GM18517 (cell line): ENCODE measurements at regions not wholly inside any gene's neighbourhood (a gene's known extent, or its start where the extent isn't known, plus 50 kb on each side); places are given as distances from the start of the nearest gene placed in this dataset.

Experiments used
- ATAC-seq: cut with Tn5 transposase; IDR thresholded peaks from one replicate; pipeline ENCODE4 v1.9.1; 2021; ENCODE audit warnings: mild to moderate bottlenecking, moderate library complexity; ENCODE audit not compliant: unreplicated experiment

DNA sequence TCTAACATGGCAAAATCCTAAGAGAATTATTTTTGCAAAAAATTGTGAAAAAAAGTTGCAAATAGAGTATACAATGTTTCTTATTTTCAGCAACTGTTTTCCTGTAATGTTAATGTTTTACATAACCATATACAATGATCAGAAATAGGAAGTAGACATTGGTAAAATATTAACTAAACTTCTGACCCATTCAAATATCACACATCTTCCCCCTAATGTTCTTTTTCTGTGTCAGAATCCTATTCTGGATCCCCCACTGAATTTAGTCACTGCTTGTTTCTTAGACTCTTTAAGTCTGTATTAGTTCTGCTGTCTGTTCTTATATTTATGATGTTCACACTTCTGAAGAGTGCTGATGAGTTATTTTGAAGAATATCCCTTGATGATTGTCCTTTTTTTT lies 62.0 kb downstream of the HFE start:
- ATAC-seq, result no peak

DNA sequence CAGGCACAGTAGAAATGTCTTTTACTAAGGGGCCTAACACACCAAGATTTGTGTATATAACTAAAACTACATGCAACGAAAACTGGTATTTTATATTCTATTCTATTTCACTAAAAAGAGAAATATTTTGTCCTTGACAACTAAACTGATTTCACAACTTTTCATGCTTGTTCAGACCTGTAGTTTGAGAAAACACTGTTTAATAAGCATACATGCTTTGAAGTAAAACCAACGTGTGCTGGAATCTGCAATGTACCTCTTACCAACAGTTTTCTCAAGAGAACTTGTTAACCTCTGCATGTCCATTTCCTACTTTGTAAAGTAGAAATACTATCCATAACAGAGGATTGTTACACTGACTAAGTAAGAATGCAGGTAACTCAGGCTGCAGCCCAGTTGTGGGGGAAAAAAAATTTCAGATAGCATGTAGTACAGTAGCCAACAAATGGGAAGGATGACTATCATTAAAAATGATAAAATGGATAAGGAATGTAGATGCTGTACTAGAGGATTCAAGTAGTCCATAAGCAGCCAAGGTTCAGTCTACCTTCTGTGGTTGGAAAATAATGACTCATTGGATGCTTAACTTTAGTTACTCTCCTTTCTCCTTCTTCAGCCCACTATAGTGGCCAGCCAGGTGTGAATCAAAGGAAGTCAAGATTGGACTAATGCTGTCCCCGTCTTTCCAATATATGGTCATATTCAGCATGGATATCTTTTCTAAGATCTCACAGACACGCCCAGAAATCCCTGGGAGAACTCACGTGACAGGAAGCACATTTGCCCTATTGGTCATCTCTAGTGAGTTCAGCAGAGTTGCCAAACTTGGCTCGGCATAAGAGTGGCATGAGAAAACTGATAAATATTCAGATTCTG lies 65.2 kb downstream of the HFE start:
- no peak for ATAC-seq

DNA sequence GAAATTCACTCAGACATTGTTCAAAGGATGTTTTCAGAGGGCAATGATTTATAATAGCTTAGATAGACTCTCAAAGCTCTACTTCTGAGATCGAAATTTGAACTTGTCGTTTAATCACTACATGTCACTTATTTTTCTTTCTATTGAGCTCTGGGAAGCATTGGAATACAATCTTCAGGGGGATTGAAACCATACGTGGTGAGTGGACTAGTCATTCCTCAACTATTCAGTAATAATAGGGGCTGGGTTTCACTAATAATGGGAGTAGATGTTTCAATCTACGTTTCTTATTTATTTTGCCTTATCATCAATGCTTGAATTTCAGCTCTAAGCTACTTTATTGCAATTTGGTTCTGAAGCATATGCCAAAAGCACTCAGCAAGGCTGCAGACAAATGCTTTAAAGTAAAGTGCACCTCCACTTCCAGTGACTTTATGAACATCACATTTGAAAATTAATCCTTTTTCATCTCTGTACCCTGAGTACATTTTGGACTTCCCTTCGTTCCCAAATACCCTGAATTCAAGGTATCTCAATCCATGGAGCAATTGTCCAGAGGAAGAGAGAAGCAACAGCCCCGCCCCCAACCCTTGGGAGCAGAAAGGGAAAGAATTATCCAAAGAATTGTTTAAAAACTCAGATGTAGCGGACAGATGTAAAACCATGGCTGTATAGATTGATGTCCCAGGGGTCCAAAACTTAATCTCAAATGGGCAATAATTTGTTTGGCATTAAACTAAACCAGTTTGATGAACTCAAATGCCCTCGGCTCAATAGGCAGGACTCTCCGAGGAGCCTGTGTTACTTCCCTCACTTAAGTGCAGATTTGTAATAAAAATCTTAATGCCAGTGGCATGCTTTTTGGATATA lies 68.1 kb downstream of the HFE start:
- no peak for ATAC-seq

DNA sequence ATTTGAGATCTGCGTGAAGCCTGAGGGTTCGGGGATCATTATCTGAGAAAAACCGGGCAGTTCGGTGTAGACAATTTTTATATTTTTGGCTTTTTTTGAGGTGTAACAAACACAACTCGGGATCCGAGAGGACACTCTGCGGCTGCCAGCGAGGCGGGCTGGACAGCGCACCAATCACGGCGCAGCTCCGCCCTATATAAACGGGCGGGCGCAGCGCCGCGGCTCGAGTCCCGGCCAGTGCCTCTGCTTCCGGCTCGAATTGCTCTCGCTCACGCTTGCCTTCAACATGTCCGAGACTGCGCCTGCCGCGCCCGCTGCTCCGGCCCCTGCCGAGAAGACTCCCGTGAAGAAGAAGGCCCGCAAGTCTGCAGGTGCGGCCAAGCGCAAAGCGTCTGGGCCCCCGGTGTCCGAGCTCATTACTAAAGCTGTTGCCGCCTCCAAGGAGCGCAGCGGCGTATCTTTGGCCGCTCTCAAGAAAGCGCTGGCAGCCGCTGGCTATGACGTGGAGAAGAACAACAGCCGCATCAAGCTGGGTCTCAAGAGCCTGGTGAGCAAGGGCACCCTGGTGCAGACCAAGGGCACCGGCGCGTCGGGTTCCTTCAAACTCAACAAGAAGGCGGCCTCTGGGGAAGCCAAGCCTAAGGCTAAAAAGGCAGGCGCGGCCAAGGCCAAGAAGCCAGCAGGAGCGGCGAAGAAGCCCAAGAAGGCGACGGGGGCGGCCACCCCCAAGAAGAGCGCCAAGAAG lies 69.0 kb downstream of the HFE start:
- ATAC-seq, result no peak

DNA sequence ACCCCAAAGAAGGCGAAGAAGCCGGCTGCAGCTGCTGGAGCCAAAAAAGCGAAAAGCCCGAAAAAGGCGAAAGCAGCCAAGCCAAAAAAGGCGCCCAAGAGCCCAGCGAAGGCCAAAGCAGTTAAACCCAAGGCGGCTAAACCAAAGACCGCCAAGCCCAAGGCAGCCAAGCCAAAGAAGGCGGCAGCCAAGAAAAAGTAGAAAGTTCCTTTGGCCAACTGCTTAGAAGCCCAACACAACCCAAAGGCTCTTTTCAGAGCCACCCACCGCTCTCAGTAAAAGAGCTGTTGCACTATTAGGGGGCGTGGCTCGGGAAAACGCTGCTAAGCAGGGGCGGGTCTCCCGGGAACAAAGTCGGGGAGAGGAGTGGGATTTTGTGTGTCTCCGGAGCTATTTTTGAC lies 69.6 kb downstream of the HFE start:
- peak; percentile 14 for ATAC-seq

GRCh38 chr6:26157251-26158075 lies 70.2 kb downstream of the HFE start:
- peak; percentile 66 for ATAC-seq

DNA sequence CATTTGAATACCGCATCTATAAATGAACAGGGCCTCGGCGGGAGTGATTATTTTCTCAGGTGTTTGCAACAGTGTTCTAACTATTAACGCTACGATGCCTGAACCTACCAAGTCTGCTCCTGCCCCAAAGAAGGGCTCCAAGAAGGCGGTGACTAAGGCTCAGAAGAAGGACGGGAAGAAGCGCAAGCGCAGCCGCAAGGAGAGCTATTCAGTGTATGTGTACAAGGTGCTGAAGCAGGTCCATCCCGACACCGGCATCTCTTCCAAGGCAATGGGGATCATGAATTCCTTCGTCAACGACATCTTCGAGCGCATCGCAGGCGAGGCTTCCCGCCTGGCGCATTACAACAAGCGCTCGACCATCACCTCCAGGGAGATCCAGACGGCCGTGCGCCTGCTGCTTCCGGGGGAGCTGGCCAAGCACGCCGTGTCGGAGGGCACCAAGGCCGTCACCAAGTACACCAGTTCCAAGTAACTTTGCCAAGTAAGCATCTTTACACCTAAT lies 70.9 kb downstream of the HFE start:
- peak; percentile 65 for ATAC-seq

- ATAC-seq, result no peak
These were observed 71.5 kb downstream of the HFE start for GRCh38 chr6:26158581-26159356.

GRCh38 chr6:26159357-26160273 lies 72.4 kb downstream of the HFE start:
- ATAC-seq, result no peak

- no peak for ATAC-seq
These were observed 74.1 kb downstream of the HFE start for GRCh38 chr6:26161322-26161721.

DNA sequence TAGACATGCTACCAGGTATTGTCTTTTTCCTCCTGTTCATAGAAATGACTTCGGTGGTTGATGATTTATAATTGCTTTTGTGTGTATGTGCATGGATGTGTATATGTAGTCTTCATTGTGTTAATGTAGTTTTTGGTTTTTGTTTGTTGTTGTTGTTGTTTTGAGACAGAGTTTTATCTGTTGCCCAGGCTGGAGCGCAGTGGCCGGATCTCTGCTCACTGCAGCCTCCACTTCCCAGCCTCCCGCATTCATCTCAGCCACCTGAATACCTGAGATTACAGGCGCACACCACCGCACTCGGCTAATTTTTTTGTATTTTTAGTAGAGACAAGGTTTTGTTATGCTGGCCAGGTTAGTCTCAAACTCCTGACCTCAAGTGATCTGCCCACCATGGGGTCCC lies 75.2 kb downstream of the HFE start:
- ATAC-seq, result no peak

DNA sequence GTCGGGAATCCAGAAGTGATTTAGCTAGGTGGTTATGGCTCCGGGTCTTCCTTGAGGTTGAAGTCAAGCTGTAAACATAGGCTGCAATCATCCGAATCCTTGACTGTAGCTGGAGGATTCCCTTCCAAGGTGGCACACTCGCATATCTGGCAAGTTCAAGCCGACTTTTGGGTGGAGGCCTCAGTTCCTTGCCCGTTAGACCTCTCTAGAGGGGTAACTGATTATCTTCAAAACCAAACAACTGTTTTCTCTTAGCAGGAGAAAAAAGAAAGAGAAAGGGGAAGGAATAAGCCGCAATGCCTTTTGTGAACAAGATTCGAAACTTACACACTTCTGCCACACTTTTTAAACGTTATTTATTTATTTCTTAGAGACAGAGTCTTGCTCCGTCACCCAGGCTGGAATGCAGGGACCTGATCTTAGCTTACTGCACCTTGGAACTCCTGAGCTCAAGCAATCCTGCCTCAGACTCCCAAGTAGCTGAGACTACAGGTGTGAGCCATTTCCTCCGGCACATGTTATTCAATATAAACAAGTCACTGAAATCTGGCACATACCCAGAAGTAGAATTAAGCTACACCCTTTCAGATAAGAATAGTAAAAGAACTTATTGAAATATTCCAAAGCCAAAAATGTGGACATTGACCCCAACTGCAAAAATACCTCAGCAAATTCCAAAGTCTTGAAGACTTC lies 76.3 kb downstream of the HFE start:
- no peak for ATAC-seq

- no peak for ATAC-seq
These were observed 76.9 kb downstream of the HFE start for GRCh38 chr6:26164120-26164505.

DNA sequence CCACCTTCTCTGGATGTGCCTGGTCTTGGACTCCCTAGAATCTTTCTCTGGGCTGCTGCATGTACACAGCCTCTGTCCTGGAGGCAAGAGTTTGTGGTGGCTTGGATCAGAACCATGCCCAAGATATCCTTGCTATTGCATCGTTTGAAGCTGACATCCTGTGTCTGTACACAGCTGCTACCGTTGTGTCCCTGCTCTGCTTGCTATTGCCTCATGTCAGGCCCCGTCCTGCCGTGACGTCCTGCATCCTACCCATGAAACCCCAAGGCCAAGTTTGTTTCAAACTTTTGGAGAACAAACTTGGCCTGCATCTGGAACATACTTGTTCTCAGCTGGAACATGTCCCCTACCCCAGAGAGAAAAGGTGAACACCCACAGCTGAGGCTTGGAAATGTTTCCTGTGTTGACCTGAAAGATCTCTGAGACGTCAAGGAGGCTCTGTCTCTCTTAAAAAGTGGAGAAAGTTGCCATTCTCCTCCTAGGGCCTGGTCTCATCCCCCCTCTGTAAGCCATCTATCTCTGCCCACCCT lies 78.1 kb downstream of the HFE start:
- no peak for ATAC-seq

GRCh38 chr6:26170181-26170580 lies 83.0 kb downstream of the HFE start:
- ATAC-seq, result no peak

- ATAC-seq, result peak; percentile 3
These were observed 84.0 kb downstream of the HFE start for GRCh38 chr6:26170951-26171841.

DNA sequence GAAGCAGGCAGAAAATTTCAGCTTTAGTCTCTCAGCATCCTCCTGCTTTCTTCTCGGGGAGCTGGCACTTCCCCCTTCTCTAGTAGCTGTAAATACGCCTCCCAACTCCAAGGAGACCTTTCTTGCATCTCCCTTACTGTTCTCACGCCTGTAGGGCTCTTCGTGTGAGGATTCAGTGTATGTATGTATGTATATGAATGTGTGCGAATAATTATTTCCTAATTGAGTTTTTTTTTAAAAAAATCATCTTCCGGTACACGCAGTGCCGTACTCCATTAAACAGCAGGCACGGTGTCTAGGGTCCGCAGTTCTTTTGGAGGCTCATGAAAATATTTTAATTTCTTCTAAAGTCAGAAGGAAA lies 85.4 kb downstream of the HFE start:
- ATAC-seq, result no peak
